HG02610 (cell line): ENCODE measurements at regions not wholly inside any gene's neighbourhood (a gene's known extent, or its start where the extent isn't known, plus 50 kb on each side); places are given as distances from the start of the nearest gene placed in this dataset.

Experiments
- ATAC-seq: cut with Tn5 transposase; IDR thresholded peaks from one replicate; pipeline ENCODE4 v1.9.1; 2021; ENCODE audit warnings: mild to moderate bottlenecking, moderate library complexity; ENCODE audit not compliant: unreplicated experiment

DNA sequence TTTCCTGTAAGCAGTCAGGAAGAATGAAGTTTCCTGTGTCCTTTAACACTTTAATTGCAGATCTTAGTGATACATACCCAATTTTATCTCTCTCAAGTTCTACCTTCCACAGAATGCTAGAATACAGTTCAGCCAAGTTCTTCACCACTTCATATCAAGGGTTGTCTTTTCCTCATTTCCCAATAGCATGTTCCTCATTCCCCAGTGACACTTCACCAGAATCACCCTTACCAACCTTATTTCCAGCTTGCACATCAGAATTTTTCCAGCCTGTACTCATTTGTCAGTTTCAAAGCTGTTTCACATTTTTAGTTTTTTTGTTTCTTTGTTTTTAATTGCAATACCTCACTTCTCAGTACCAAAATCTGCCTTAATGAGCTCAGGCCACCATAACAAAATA, 126.1 kb downstream of the ESM1 start:
- ATAC-seq, result no peak

- ATAC-seq, result no peak
Measured at GRCh38 chr5:54854883-54855581, 130.4 kb downstream of the ESM1 start.

- no peak for ATAC-seq
Measured at GRCh38 chr5:54852007-54852406, 133.4 kb downstream of the ESM1 start.

DNA sequence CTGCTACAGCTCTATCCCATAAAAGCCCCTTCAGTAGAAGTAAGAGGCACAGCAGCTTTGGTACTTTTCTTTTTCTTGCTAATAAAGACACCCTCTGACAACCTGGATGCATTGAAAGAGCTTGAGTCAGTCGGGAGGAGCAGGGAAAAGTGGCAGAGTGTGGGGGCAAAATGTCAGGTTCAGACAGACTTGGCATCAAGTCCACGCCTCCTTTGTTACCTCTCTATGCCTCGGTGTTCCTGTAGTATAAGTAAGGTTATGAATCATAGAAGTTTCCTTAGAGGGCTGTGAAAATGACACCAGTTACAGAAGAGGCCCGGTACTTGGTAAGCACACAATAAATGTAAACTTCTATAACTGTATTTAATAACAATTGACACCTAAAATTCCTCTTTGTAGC, 133.9 kb downstream of the ESM1 start:
- ATAC-seq, result no peak

GRCh38 chr5:54848581-54848980, 136.8 kb downstream of the ESM1 start:
- no peak for ATAC-seq

DNA sequence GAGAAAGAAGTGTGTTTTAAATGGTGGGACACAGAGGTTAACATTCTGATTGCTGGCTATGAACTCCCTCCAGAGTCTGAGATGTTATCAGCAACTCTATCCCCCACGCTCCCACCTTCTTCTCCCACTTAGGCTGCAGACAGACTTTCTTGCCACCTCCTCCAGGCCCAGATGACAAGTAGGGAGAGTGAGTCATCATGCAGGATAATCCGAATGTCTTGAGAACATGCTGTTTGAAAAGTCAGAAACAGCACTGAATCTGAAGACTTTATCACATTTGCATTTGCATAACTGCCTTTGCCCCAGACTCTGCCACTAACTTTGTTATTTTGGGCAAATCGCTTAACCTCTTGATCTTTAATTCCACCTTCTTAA, 139.8 kb downstream of the ESM1 start:
- no peak for ATAC-seq

DNA sequence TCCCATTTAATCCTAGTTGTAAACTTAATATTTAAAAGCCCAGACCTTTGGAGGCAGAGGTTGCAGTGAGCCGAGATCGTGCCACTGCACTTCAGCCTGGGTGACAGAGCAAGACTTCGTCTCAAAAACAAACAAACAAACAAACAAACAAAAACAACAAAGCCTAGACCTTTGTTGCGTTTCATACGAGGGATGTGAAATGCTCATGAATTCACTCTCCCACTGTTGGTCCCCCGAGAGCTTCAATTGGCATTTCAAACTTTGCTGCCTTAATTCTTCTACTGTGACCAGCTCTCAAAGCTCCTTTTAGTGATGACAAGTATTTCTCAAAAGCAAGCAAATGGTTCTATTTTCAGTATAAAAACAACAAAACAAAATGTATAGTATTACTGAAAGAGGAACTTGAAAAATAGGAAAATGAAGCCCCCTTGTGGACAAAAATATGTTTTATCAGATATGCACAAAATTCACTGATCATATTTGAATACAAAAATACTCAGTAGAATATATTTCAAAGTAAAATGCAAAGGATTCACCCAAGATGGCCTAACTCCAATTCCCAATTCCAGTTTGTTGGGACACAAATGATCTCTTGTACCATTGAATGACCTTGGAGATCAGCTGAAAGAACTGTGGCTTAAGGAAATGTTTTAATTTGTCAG, 140.4 kb downstream of the ESM1 start:
- no peak for ATAC-seq

DNA sequence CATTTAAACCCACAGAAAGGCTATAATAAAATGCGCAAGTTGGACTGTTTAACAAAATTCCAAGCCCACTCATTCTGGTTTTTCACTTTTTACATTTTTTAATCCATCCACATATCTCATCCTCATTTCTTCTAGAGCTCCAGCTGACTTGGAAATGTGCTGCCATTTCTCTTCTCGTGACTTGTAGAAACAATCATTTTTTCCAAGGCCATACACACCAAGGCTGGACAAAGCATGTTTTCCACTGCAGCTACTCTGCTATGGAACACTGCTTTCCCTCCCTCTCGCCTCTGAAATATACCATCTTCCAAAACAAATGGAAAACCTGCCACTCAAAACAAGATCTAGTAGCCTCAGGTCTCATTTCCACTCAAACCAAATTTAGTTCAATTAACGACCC, 141.1 kb downstream of the ESM1 start:
- no peak for ATAC-seq

- ATAC-seq, result no peak
Measured at GRCh38 chr5:54841481-54841880, 143.9 kb downstream of the ESM1 start.

GRCh38 chr5:54838843-54839242, 146.6 kb downstream of the ESM1 start:
- no peak for ATAC-seq

- ATAC-seq, result no peak
Measured at GRCh38 chr5:54837981-54838380, 147.4 kb downstream of the ESM1 start.

- no peak for ATAC-seq
Measured at GRCh38 chr5:54837093-54837492, 148.3 kb downstream of the ESM1 start.

DNA sequence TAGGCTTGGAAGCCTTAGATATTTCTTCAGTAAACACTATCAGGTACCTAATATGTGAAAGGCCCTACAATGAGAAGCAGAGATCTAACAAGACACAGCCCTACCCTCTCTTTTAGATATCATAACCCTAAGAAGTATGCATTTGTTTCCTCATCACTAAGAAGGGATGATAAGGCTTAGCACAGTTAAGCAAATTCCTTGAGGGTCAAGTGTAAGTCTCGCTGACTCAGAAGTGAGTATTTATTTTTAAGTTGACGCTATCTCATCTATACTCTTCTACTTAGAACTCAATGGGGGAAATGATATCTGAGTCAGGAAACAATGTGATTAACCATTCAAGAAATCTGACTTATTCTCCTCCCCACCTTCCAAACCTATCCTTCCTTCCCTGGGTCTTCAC, 149.7 kb downstream of the ESM1 start:
- ATAC-seq, result no peak

GRCh38 chr5:54834121-54834842, 151.1 kb downstream of the ESM1 start:
- no peak for ATAC-seq

- ATAC-seq, result no peak
Measured at GRCh38 chr5:54833590-54833989, 151.8 kb downstream of the ESM1 start.

DNA sequence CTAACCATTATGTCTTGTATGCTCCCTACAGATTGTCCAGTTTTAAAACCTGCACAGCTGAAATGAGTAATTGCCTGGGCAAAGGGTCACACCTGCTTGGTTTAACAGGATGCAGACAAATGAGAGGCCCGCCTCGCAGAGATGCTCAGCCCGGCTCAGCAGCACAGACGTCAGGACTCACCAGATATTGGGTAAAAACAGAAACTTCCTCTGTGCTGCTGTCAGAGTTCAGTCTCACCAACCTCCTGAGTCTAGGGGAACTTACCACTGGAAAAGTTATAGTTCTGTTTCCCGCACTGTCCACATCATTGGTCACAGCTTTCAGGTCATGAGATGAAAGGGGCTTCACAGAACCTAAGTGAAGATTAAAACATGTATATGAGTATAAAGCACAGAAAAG, 152.5 kb downstream of the ESM1 start:
- ATAC-seq, result no peak

GRCh38 chr5:54832045-54832444, 153.3 kb downstream of the ESM1 start:
- no peak for ATAC-seq

GRCh38 chr5:54831233-54831632, 154.2 kb downstream of the ESM1 start:
- ATAC-seq, result no peak

DNA sequence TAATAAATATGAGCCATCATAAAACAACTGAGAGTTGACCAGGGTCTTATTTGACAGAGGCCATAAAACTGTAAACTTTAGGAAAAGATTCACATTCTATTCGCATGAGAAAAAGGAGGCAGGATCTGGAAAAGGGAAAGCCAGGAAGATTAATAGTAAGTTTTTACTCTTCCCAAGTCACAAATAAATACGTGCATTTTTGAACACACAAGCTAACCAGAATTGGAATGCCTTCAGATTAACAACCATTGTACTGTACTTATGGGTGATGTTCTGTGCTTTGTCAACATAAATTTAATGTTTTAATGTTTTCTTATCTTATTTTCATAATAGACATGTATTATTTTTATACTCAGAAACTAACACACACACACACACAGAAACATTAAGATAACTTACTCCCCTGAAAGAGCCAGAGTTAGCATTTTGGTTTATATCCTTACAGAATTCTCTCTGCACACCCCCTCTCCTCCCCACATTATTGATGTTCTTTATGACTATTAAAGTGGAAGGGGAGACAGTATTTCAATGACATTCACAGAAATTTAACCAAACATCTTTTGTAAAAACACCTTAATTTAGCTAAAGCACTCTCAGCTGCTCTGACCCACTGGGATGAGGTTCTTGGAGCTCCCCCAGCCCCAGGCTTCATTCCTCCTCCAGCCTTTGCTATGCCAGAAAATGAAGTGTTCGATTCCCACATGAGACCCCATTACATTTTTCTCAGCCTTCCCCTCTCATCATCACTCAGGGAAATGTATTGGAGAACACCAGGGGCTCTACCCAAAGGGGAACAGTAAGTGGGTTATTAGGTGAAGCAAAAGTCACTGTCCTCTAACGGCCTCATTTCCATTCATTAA, 155.5 kb downstream of the ESM1 start:
- no peak for ATAC-seq

DNA sequence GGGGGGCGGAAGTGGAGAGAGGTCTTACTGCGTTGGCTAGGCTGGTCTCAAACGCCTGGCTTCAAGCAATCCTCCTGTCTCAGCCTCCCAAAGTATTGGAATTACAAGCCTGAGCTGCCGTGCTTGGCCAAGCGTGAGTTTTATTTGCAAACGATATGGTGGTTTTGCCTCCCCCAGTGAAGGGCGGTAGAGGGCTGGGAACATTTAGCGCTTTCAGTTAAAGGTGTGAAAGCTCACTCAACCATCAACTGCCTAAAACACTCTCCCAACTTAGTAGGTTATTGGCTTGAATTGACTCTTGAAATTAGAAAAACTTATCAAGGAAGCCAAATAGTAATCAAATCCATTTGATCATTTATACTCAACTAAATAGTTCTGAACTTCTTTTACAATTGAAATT, 156.3 kb downstream of the ESM1 start:
- no peak for ATAC-seq

- ATAC-seq, result no peak
Measured at GRCh38 chr5:54828151-54828550, 157.2 kb downstream of the ESM1 start.
